Left renal pelvis (tissue), 4 donors: ENCODE measurements at regions not wholly inside any gene's neighbourhood (a gene's known extent, or its start where the extent isn't known, plus 50 kb on each side); places are given as distances from the start of the nearest gene placed in this dataset.
A peak's percentile ranks its signal among the peaks of the same experiment; 100 is the strongest.
"Not testable (repeated sequence)": the region's sequence is repeated elsewhere in the genome, so short reads cannot be mapped to it uniquely, and the experiment has no call there.

Source experiments
- DNase-seq, 4 donors: peaks; one replicate each; pipeline ENCODE4 v3.0.0-alpha.2; 2013; ENCODE audit warnings: low read depth in 4 of 4, low spot score in 3 of 4

- no peak for DNase-seq
These were observed 62.0 kb upstream of the LMNTD1 start for GRCh38 chr12:25615119-25615518.

DNA sequence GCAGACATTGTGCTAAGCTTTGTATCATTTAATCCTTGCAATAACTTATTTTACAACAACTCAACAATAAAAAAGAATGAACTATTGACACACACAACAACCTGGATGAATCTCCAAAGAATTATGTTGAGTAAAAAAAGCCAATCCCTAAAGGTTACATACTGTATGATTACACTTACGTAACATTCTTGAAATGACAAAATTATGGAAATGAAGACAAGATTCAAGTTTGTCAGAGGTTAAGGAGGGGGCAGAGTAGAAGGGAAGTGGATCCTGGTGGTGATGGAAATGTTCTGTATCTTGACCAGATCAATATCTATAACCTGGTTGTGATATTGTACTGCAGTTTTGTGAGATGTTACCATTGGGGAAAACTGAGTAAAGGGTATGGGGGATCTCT is 63.2 kb upstream of the LMNTD1 start:
- DNase-seq: no peak

DNA sequence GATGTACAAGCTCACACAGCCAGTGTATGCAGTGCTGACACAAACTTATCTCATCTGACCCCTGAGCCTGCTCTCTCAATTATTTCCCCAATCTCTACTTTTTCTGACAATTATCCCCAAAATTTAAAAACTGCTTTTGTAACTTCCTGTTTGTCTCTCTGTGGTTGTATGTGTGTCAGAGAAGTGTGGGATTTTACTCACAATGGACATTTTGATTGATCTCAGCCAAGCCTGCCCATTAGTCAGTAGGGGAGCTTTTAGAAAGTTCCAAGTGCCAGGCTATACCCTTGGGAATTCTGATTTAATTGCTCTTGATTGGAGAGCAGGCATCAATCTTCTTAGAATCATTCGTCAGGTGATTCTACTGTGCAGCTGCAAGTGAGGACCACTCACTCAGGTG is 64.9 kb upstream of the LMNTD1 start:
- DNase-seq: no peak

DNA sequence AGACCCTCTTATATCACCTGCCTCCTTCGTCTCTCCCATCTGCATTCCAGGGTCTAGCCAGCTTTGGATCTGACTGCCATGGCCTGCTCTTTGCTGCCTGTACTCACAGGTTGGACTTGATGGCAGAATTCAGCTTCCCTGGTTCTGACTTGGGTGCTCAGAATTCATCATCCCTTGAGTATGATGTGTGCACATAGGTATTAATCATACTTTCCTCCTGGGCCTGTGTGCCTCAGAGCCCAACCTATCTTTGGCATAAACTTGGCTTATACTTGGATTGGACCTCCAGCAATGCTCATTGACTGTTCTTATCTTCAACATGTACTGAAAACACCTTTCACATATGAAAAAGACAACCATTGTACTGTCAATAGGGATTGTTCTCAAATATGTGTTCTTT is 70.7 kb upstream of the LMNTD1 start:
- no peak for DNase-seq

DNA sequence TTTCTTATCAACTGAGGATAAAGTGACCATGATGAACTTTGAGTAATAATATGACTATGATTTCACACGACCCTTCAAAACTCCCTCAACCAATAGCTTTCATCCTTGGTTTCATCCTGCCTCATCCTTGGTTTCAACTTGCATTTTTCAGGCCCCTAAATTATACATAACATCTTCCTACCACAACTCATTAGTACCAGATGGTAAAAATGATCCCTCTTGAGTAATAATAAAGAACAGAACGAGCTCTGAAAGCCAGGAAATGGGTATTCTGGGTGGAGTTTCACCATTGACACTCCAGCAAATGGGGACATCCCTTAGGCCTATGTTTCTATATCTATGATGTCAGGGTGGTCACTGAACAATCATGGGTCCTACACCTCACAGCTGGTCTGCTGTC is 72.1 kb upstream of the LMNTD1 start:
- no peak for DNase-seq

- no peak for DNase-seq
These were observed 76.3 kb upstream of the LMNTD1 start for GRCh38 chr12:25629341-25629740.

GRCh38 chr12:25630735-25631515 is 77.8 kb upstream of the LMNTD1 start:
- not testable (repeated sequence) for DNase-seq

DNA sequence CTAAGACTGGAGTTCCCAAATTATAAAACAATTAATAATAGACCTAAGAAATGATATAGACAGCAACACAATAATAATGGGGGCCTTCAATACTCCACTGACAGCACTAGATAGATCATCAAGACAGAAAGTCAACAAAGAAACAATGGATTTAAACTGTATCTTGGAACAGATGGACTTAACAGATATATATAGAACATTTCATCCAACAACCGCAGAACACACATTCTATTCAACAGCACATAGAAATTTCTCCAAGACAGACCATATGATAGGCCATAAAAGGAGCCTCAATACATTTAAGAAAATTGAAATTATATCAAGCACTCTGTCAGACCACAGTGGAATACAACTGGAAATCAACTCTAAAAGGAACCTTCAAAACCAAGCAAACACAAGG is 80.1 kb upstream of the LMNTD1 start:
- not testable (repeated sequence) for DNase-seq

DNA sequence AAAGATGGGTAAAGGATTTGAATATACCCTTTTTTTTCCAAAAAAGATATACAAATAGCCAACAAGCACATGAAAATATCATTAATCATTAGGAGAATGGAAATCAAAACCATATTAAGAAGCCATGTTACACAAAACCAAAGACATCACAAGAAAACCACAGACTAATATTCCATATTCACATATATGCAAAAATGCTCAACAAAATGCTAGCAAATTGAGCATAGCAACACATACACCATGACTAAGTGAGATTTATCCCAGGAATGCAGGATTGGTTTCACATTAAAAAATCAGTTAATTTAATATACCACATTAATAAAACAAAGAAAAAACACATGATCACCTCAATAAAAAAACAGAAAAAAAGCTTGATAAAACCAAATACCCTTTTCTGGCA is 84.7 kb upstream of the LMNTD1 start:
- DNase-seq: no peak

DNA sequence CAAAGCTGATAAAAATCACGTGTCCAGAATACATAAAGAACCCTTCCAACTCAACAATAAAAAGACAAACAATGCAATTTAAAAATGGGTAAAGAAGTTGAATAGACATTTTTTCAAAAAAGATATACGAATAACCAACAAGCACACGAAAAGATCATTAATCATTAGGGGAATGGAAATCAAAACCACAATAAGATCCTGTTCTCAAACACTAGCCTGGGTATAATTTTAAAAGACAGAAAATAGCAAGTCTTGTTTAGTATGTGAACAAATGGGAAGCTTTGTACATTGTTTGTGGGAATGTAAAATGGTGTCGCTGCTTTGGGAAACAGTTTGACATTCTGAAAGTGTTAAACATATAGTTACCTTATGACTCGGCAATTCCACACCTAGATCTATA is 86.3 kb upstream of the LMNTD1 start:
- no peak for DNase-seq

GRCh38 chr12:25644979-25645378 is 91.9 kb upstream of the LMNTD1 start:
- no peak for DNase-seq

GRCh38 chr12:25645427-25645826 is 92.3 kb upstream of the LMNTD1 start:
- DNase-seq: no peak

GRCh38 chr12:25651931-25652330 is 98.8 kb upstream of the LMNTD1 start:
- no peak for DNase-seq

GRCh38 chr12:25652371-25652770 is 99.3 kb upstream of the LMNTD1 start:
- DNase-seq: no peak

GRCh38 chr12:25653487-25654175 is 100.5 kb upstream of the LMNTD1 start:
- no peak for DNase-seq

DNA sequence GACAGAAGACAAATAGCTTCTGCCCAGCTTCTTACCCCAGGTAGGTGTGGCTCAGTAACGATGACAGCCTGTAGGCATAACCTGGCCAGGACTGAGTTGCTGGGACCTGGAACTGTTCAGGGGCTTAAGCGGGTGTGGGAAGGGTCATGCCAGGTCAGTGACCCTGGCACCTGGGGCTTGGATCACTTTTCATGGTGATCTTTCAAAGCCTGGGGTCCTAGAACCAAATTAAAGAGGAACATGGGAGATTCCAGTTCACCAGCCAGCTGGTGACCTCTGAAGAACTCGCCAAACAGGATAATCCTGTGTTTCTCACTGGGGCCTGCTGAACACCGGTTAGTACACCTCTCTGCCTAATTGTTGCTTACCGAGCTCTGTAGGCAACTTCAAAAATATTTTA is 102.6 kb upstream of the LMNTD1 start:
- peak in 3 of 4 donors; percentile 18 to 32 (median 19) for DNase-seq

GRCh38 chr12:25659621-25660020 is 106.5 kb upstream of the LMNTD1 start:
- no peak for DNase-seq

DNA sequence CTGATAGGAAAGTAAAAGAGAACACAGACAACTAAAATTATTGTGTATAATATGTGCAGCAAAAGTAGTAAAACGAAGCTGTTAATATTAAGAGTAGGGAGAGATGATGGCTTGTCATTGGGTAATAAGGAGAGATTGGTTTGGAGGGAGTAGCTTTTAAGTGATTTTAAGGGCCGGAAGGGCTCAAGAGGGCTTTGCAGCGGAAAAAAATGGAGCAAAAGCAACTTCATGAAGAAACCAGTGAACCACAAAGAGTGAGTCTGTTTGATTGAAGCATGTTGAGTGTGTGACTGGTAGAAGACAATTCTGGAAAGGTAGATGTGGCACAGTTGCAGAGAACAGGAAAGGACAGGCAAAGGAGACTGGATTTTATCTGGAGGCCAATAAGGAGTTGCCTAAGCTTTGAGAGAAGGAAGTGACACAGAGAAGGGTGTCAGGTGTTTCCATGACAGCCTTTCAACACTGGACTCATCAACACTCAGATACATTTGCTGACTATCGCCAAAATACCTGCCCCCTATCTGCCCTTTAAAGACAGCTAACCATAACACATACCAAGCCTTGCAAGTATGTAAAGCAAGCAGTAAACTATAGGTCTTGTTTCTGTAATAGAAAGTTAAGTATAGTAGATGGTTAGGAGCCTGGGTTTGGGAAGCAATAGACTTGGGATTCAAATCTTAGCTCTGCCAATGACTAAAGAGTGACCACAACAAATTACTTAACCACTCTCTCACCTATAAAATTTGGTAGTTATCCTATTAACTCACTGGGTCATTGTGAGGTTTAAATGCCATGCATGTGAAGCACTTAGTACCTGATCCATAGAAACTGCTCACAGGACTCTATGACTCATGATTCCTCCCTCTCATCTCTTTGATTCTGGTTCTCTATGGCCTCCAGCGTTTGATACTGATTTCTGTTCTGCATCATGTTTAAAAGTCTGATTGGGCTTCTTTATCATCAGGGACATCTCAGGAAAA is 117.3 kb upstream of the LMNTD1 start:
- DNase-seq: no peak

- no peak for DNase-seq
These were observed 122.7 kb upstream of the LMNTD1 start for GRCh38 chr12:25675808-25676207.

GRCh38 chr12:25677232-25677937 is 124.3 kb upstream of the LMNTD1 start:
- no peak for DNase-seq

DNA sequence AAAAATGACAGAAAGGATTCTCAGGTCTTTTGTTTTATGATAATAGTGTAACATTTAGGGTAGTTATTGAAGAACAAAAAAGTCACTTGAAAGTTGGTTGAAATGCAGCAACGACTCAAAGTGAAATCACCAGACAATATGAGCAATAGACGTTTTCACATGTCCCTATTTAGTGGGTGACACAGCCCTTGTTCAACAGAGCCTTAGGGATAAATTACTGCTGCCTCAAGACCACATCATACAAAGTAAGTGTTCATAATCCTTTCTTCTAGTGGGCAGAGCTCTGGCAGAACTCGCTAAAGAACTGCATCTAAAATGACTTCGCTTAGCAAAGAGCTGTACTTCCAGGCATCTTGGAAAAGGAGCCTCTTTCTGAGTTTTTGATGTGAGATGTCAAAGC is 128.5 kb upstream of the LMNTD1 start:
- no peak for DNase-seq
